Neural cell (in vitro differentiated cells): ENCODE measurements at regions not wholly inside any gene's neighbourhood (a gene's known extent, or its start where the extent isn't known, plus 50 kb on each side); places are given as distances from the start of the nearest gene placed in this dataset.
"Not testable (repeated sequence)": the region's sequence is repeated elsewhere in the genome, so short reads cannot be mapped to it uniquely, and the experiment has no call there.

Experiments
- H2AFZ ChIP-seq: fragments of 200-600, 300-800 bp; sonication (generic), shearing (Covaris generic); 2 replicates; pipeline ENCODE4 v1.6.0; 2014; ENCODE audit warnings: low read depth, mild to moderate bottlenecking, antibody characterized with exemption, low read length, moderate library complexity
- H3F3A ChIP-seq: fragments of 200-600 bp; shearing (Covaris generic); 2 replicates; pipeline ENCODE4 v1.6.1; 2016; ENCODE audit warnings: mild to moderate bottlenecking, moderate library complexity, mixed read lengths, antibody characterized with exemption, low read length; ENCODE audit not compliant: insufficient read depth, poor library complexity, severe bottlenecking
- H3K27ac ChIP-seq: fragments of 200-600, 300-800 bp; sonication (generic), shearing (Covaris generic); 2 replicates; pipeline ENCODE4 v1.5.1; 2014; ENCODE audit warnings: mild to moderate bottlenecking, low read length, moderate library complexity
- H3K27me3 ChIP-seq: fragments of 300-800, 200-600 bp; sonication (generic), shearing (Covaris generic); 2 replicates; pipeline ENCODE4 v1.6.0; 2014; ENCODE audit warnings: mild to moderate bottlenecking, low read depth, low read length, moderate library complexity; ENCODE audit not compliant: insufficient read depth
- H3K36me3 ChIP-seq: fragments of 300-800, 200-600 bp; sonication (generic), shearing (Covaris generic); 2 replicates; pipeline ENCODE4 v1.5.1; 2014; ENCODE audit warnings: mild to moderate bottlenecking, antibody characterized with exemption, low read length, moderate library complexity; ENCODE audit not compliant: insufficient read depth
- H3K4me2 ChIP-seq: fragments of 300-800, 200-600 bp; sonication (generic), shearing (Covaris generic); 2 replicates; pipeline ENCODE4 v1.6.0; 2014; ENCODE audit warnings: mild to moderate bottlenecking, low read length
- H3K4me3 ChIP-seq: fragments of 300-800, 200-600 bp; sonication (generic), shearing (Covaris generic); 2 replicates; pipeline ENCODE4 v1.5.1; 2014; ENCODE audit warnings: mild to moderate bottlenecking, low read length, moderate library complexity
- H3K79me2 ChIP-seq: fragments of 200-600 bp; shearing (Covaris generic); replicated peaks from 2 replicates; pipeline ENCODE4 v1.6.0; 2014; ENCODE audit warnings: mild to moderate bottlenecking, low read length, moderate library complexity; ENCODE audit not compliant: insufficient read depth
- H3K9ac ChIP-seq: fragments of 300-800, 200-600 bp; sonication (generic), shearing (Covaris generic); 2 replicates; pipeline ENCODE4 v1.6.1; 2016; ENCODE audit warnings: mild to moderate bottlenecking, low read length, mixed read lengths
- H3K9me2 ChIP-seq: fragments of 200-600 bp; shearing (Covaris generic); 2 replicates; pipeline ENCODE4 v1.6.1; 2016; ENCODE audit warnings: mild to moderate bottlenecking, low read length, mixed read lengths; ENCODE audit not compliant: insufficient read depth
- H3K9me3 ChIP-seq: fragments of 200-600, 300-800 bp; sonication (generic), shearing (Covaris generic); 2 replicates; pipeline ENCODE4 v1.6.1; 2016; ENCODE audit warnings: mild to moderate bottlenecking, mixed run types, low read length, moderate library complexity, mixed read lengths
- H4K20me1 ChIP-seq: fragments of 200-600 bp; shearing (Covaris generic); 2 replicates; pipeline ENCODE4 v1.6.1; 2016; ENCODE audit warnings: mild to moderate bottlenecking, mixed run types; ENCODE audit not compliant: insufficient read depth
- CTCF ChIP-seq: fragments of 450-650 bp; IDR thresholded peaks from 2 replicates; pipeline ENCODE4 v1.5.1; 2014; ENCODE audit warnings: antibody characterized with exemption, mild to moderate bottlenecking, moderate library complexity; ENCODE audit not compliant: poor library complexity, severe bottlenecking
- EP300 ChIP-seq: fragments of 450-650 bp; conservative IDR thresholded peaks from 2 replicates; pipeline ENCODE4 v1.6.1; 2014; ENCODE audit warnings: antibody characterized with exemption, mild to moderate bottlenecking, moderate library complexity; ENCODE audit not compliant: poor library complexity, severe bottlenecking
- EZH2 ChIP-seq: fragments of 200-600, 300-800 bp; shearing (Covaris generic), sonication (generic); IDR thresholded peaks from 2 replicates; pipeline ENCODE4 v1.6.1; 2014; ENCODE audit warnings: antibody characterized with exemption, low read length, borderline replicate concordance, mild to moderate bottlenecking; ENCODE audit not compliant: insufficient read depth, poor library complexity, severe bottlenecking
- MXI1 ChIP-seq: fragments of 450-650 bp; conservative IDR thresholded peaks from 2 replicates; pipeline ENCODE4 v1.6.1; 2014; ENCODE audit warnings: antibody characterized with exemption, mild to moderate bottlenecking; ENCODE audit not compliant: poor library complexity, severe bottlenecking
- POLR2AphosphoS5 ChIP-seq: IDR thresholded peaks from 2 replicates; pipeline ENCODE4 v1.6.1; 2012
- RAD21 ChIP-seq: fragments of 450-650 bp; conservative IDR thresholded peaks from 2 replicates; pipeline ENCODE4 v1.6.1; 2014; ENCODE audit warnings: antibody characterized with exemption, mild to moderate bottlenecking, moderate library complexity
- REST ChIP-seq: IDR thresholded peaks from 2 replicates; pipeline ENCODE4 v1.6.1; 2012; ENCODE audit warnings: borderline replicate concordance
- SMC3 ChIP-seq: fragments of 450-650 bp; conservative IDR thresholded peaks from 2 replicates; pipeline ENCODE4 v1.6.1; 2014; ENCODE audit warnings: antibody characterized with exemption, mild to moderate bottlenecking, moderate library complexity; ENCODE audit not compliant: poor library complexity
- TAF1 ChIP-seq: IDR thresholded peaks from 2 replicates; pipeline ENCODE4 v1.6.1; 2012; ENCODE audit warnings: low read depth

GRCh38 chr10:7038416-7038815, 372.4 kb downstream of the SFMBT2 start:
- TF ChIP-seq EZH2 = no peak
- no peak for TF ChIP-seq POLR2AphosphoS5
- TF ChIP-seq SMC3 = no peak
- no peak for TF ChIP-seq MXI1
- no peak for TF ChIP-seq REST
- no peak for TF ChIP-seq RAD21
- TF ChIP-seq EP300 = no peak
- TF ChIP-seq CTCF = no peak
- TF ChIP-seq TAF1 = no peak
- Histone ChIP-seq H3K9ac (no peak overlapping the region), H3K9me3 (no peaks in the 10 kb centered on the region), H3F3A (no peaks in the 10 kb centered on the region), H3K4me2 (no peak overlapping the region), H3K27me3 (no peaks in the 10 kb centered on the region), H3K36me3 (no peaks in the 10 kb centered on the region), H4K20me1 (no peaks in the 10 kb centered on the region), H3K9me2 (no peaks in the 10 kb centered on the region), H3K27ac (no peak overlapping the region), H3K79me2 (no peaks in the 10 kb centered on the region), H3K4me3 (no peak overlapping the region), H2AFZ (no peak overlapping the region)

GRCh38 chr10:7037434-7037833, 373.4 kb downstream of the SFMBT2 start:
- not testable (repeated sequence) for H3K4me3 ChIP-seq, H3K4me2 ChIP-seq, H3K27ac ChIP-seq, H3K27me3 ChIP-seq, H3K9ac ChIP-seq, H3K9me3 ChIP-seq, H3K36me3 ChIP-seq, H3K9me2 ChIP-seq, H2AFZ ChIP-seq, H3F3A ChIP-seq, H3K79me2 ChIP-seq, H4K20me1 ChIP-seq

GRCh38 chr10:7036951-7037350, 373.9 kb downstream of the SFMBT2 start:
- H2AFZ ChIP-seq = no peak overlapping the region
- no peak overlapping the region for H3K4me2 ChIP-seq
- no peaks in the 10 kb centered on the region for H3K36me3 ChIP-seq
- TF ChIP-seq TAF1 (no peak), POLR2AphosphoS5 (no peak)
- H3K9me2 ChIP-seq = no peaks in the 10 kb centered on the region
- H3K4me3 ChIP-seq = no peak overlapping the region
- H3K9me3 ChIP-seq = no peaks in the 10 kb centered on the region
- H4K20me1 ChIP-seq = no peaks in the 10 kb centered on the region
- H3K27me3 ChIP-seq = no peaks in the 10 kb centered on the region
- H3F3A ChIP-seq = no peaks in the 10 kb centered on the region
- no peak overlapping the region for H3K27ac ChIP-seq
- H3K9ac ChIP-seq = no peak overlapping the region
- H3K79me2 ChIP-seq = no peaks in the 10 kb centered on the region
